Activated naive CD4-positive, alpha-beta T cell treated with anti-CD3 and anti-CD28 coated beads, Interleukin-2, amount 50 U/mL, for 24 hours (primary cell): ENCODE measurements at regions not wholly inside any gene's neighbourhood (a gene's known extent, or its start where the extent isn't known, plus 50 kb on each side); places are given as distances from the start of the nearest gene placed in this dataset.

Source experiments
- H3K27ac Mint-ChIP-seq: one replicate; pipeline ENCODE4 v1.8.0; 2021; ENCODE audit warnings: mild to moderate bottlenecking, mixed read lengths
- H3K27me3 Mint-ChIP-seq: one replicate; pipeline ENCODE4 v1.8.0; 2021; ENCODE audit warnings: mixed read lengths
- H3K36me3 Mint-ChIP-seq: one replicate; pipeline ENCODE4 v1.8.0; 2021; ENCODE audit warnings: mixed read lengths
- H3K4me1 Mint-ChIP-seq: one replicate; pipeline ENCODE4 v1.8.0; 2021; ENCODE audit warnings: mixed read lengths
- H3K4me3 Mint-ChIP-seq: one replicate; pipeline ENCODE4 v1.8.0; 2021; ENCODE audit warnings: mild to moderate bottlenecking, mixed read lengths
- H3K9me3 Mint-ChIP-seq: one replicate; pipeline ENCODE4 v1.8.0; 2021; ENCODE audit warnings: mixed read lengths

DNA sequence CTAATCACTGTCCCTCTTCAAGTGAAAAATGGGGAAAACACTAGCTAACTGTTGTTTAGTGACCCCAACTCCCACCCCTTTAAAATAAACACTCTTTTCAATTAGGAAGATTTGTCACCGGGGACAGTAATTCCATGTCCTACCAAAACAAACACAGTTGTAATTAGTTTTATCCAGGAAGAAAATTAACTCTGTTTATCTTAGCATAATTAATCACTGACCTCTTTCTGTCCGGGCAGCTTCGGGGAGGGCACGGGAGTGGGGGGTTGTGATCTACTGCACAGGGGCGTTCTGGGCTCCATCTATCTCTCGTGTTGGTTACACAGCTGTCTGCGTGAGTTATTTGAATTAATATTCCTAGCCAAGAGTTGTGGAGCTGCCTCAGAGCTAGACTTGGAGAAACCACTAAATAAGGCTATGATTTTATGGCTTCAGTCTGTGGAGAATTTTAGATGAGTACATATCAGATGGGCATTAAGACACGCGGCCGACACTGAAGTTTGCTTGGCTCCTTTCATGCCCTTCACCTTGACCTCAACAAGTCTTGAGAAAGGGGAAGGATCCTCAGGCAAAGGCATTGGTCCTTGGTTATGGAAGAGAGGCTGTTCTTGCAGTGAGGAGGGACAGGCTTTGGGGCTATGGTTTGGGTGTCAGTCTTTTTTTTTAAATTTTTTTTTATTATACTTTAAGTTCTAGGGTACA lies 102.0 kb upstream of the TRABD2B start:
- Mint-ChIP-seq H3K27me3 (peaks cover 29% of the 10 kb centered on the region), H3K36me3 (no peaks in the 10 kb centered on the region), H3K4me1 (peaks cover 1% of the 10 kb centered on the region), H3K27ac (no peak overlapping the region), H3K4me3 (no peak overlapping the region), H3K9me3 (no peaks in the 10 kb centered on the region)

DNA sequence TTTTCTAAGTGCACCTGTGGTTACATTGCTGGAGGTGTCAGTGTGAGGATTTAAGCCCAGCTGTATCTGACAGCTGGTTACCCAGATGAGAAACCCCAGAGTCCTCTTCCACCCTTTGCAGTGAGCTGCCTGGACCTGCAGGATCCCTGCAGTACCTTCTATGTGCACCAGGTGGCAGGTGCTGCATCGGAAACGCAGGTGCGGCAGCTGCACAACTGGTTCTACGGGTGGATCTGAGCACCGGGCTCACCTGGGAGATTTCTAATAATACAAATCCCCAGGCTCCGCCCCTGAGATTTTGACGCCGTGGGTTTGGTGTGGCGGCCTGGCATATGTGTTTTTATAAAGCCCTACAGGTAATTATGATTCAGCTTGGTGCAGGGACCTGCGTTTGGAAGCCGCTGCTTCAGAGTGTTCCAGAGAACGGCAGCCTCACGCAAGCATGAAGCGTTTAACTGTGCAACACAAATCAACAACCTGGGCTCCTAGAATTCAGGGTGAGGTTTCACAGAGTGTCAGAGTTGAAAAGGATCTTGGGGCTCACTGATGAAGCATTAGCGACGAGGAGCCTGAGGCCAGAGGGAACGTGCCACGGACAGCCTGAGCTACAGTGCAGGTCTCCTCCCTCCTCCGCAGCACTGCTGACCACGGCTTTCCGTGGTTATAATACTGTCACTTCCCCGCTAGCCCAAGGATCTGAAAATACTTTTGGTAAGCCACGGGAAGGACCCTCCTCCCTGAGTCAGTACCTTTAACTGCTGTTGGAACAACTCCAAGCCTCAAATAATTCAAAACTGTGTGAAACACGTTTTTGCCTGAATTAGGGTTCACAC lies 96.7 kb upstream of the TRABD2B start:
- no peaks in the 10 kb centered on the region for H3K9me3 Mint-ChIP-seq
- H3K36me3 Mint-ChIP-seq = no peaks in the 10 kb centered on the region
- peaks cover 40% of the 10 kb centered on the region for H3K27me3 Mint-ChIP-seq
- no peak overlapping the region for H3K27ac Mint-ChIP-seq
- peak overlapping the region; percentile 67 for H3K4me3 Mint-ChIP-seq
- peaks cover 9% of the 10 kb centered on the region for H3K4me1 Mint-ChIP-seq

DNA sequence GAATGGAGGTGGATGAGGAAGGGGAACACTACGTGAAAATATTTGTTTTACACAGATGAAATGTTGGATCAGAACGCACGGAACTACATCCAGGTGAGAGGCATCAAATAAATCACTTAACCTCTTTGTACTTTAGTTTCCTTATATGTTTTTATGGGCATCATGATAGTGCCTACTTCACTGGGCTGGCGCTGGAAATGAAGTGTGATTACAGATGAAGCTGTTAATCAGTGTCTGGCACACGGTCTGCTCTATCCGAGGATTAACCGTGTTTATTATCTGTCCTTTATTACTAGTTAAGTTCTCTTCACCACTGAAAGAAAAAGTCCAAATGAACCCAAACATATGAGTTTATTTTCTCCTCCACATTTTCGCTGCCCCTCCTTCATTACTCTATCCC lies 96.0 kb upstream of the TRABD2B start:
- Mint-ChIP-seq H3K27ac (no peak overlapping the region), H3K27me3 (peaks cover 37% of the 10 kb centered on the region), H3K36me3 (no peaks in the 10 kb centered on the region), H3K4me3 (no peak overlapping the region), H3K9me3 (no peaks in the 10 kb centered on the region), H3K4me1 (peaks cover 9% of the 10 kb centered on the region)

DNA sequence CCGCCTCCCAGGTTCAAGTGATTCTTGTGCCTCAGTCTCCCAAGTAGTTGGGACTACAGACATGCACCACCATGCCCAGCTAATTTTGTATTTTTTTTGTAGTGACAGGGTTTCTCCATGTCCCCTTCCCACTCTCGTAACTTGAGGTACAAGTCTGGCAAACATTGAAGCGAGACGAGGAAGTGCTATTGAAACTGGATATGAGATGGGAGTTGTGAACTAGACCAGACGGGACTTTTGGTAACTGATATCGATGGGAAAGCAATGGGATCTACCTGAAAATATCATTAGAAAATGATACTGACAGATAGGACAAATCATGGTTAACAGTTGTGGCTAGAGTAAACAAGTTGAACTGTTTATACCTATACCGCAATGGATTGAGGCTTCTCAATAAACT lies 95.2 kb upstream of the TRABD2B start:
- Mint-ChIP-seq H3K27me3 (peaks cover 35% of the 10 kb centered on the region), H3K9me3 (no peaks in the 10 kb centered on the region), H3K4me1 (peaks cover 9% of the 10 kb centered on the region), H3K36me3 (no peaks in the 10 kb centered on the region), H3K27ac (no peak overlapping the region), H3K4me3 (no peak overlapping the region)

DNA sequence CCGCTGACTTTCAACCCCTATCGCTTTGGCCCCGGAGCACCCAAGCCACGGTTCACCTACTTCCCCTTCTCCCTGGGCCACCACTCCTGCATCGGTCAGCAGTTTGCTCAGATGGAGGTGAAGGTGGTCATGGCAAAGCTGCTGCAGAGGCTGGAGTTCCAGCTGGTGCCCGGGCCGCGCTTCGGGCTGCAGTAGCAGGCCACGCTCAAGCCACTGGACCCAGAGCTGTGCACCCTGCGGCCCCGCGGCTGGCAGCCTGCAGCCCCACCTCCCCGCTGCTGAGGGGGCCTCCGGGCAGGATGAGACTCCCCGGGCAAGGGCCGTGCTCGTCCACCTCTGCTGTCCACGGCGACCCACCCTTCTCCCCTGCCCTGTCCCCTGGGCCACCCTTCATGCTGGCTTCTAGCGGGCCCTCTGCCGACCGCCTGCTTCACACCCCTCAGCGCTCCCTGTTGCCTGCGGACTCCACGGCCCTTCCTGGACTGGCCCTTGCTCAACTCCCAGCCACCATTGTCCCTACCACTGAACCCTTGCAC lies 92.2 kb upstream of the TRABD2B start:
- Mint-ChIP-seq H3K4me1 (peaks cover 9% of the 10 kb centered on the region), H3K27me3 (peaks cover 20% of the 10 kb centered on the region), H3K4me3 (no peak overlapping the region), H3K27ac (no peak overlapping the region), H3K36me3 (no peaks in the 10 kb centered on the region), H3K9me3 (no peaks in the 10 kb centered on the region)

DNA sequence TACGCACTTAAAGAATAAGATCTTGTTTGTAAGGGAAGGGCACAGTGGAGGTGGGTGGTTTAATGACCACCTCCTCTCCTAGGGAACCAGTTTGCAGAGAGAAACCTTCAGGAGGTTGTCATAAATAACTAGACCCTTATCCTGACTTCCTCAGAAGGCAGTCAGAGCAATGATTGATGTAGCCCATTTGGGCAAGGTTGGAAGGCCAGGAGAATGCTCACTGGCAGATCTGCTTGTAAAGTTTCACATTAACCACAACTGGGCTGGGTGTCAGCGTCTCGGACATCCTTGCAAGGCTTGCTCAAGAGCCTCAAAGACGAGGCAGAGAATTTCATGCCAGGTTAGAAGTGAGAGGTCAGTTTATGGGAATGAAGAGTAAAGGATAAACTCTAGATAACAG lies 87.6 kb upstream of the TRABD2B start:
- Mint-ChIP-seq H3K27ac (no peak overlapping the region), H3K36me3 (no peaks in the 10 kb centered on the region), H3K4me1 (no peaks in the 10 kb centered on the region), H3K9me3 (no peaks in the 10 kb centered on the region), H3K27me3 (peaks cover 4% of the 10 kb centered on the region), H3K4me3 (no peak overlapping the region)

DNA sequence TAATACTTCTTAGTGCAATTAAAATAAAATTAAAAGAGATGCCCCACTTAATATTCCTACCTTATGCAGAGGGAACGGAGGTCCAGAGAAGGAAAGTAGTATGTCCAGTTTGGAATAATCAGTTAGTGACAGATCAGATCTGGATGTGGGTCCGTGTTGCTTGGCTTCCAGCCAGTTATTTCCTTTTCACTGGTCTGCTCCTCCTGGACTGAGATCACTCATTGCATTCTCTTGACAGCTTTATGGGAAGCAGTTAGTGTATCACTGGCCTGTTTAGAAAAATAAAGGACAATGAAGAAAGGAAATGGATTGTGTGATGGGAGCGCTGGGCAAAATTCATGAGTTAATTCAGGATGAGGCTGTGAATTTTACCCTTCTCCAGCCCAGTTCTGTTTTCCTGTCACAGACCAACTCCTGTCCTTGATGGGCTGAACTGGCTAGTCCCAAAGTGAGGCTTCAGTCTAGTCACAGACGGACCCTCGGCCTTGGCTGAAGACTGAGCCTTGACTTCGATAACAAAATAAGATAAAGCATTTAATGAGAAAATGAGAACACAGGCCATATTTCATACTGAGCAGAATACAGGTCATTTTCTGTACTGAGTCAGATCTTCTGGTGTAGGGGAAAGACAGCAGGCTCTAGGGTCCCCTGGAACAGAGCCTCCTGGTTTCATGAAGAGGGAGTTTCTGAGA lies 85.2 kb upstream of the TRABD2B start:
- H3K27me3 Mint-ChIP-seq = peaks cover under 1% of the 10 kb centered on the region
- H3K27ac Mint-ChIP-seq = no peak overlapping the region
- H3K36me3 Mint-ChIP-seq = no peaks in the 10 kb centered on the region
- H3K4me1 Mint-ChIP-seq = no peaks in the 10 kb centered on the region
- H3K9me3 Mint-ChIP-seq = no peaks in the 10 kb centered on the region
- H3K4me3 Mint-ChIP-seq = no peak overlapping the region

DNA sequence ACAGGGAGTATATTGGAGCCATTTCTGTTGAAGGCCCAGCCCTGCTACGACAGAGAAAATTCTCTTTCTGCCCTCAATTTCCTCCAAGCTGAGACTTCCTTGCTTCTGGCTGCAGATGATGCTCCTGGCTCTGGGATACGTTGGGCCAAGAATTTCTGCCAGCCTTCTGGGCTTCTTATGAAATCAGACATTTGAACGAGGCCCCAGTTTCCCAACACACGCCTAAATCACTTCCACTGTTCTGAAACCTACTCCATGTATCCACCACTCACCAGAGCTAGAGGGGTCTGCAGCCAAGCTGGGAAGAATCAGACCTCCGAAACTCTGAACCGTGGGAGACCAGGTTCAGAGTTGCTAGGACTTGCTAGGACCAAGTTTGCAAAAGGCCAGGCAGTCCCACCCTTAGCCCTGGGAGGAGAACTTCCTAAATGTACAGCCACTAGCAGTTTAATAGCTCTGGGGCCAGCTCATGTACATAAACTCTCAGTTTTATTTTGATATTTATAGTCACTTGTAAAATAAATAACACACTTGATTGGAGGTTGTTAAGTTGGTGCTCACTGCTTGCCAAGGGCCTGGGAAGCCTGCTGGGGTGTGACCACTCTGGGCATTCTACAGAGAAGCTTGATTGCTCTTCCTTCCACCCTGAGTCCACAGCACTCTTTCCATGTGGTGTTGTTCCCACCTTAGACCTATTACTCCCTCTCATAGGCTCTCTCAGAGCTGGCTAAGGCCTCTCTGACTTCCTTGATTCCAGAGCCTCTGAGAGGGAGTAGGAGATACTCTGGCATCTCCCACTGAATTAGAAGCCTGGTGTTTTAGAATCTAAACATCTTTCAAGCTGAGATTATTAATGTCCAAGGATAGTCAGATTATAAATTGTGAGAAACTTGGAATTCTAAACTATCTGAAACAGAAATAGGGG lies 83.4 kb upstream of the TRABD2B start:
- H3K36me3 Mint-ChIP-seq = no peaks in the 10 kb centered on the region
- H3K9me3 Mint-ChIP-seq = no peaks in the 10 kb centered on the region
- H3K4me3 Mint-ChIP-seq = no peak overlapping the region
- H3K27me3 Mint-ChIP-seq = peaks cover 6% of the 10 kb centered on the region
- H3K4me1 Mint-ChIP-seq = no peaks in the 10 kb centered on the region
- no peak overlapping the region for H3K27ac Mint-ChIP-seq

DNA sequence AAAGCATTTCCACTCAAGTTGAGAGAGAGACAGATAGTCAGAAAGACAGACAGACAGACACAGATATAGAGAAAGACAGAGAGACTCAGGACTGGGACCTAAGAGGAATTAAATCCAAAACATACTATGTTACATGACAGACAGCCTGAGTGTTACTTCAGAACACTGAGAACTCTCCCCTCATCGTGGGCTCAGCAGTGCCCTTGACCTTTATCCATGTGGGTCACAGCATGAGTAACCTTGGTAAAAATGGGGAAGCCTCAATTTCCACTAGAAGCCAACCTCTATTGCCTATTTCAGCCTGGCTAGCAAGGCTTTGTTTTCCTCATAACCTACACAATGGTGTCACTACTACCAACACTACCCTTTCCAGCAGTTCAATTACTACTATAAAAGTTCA lies 81.9 kb upstream of the TRABD2B start:
- Mint-ChIP-seq H3K4me1 (no peaks in the 10 kb centered on the region), H3K36me3 (no peaks in the 10 kb centered on the region), H3K9me3 (no peaks in the 10 kb centered on the region), H3K4me3 (no peak overlapping the region), H3K27me3 (peaks cover 11% of the 10 kb centered on the region), H3K27ac (no peak overlapping the region)

DNA sequence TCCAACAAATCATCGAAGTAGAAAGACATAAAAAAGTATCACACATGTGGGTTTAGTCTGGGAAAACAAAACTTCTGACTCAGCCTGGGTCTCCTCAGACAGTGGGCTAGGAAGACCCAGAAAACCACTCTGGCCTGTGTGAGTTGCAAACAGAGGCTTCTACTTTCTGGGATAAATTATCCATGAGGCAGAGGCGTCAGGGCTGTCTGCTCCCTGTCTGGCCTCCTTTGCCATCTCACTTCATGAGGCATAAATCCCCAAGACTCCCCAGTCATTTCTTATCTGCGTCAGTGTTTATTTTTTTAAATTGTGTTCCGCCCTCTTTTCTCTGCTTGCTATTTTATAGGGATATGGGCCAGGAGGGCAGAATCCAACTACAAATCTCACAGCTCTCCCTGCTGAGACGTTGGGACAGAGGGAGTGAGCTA lies 80.6 kb upstream of the TRABD2B start:
- H3K4me3 Mint-ChIP-seq = no peak overlapping the region
- no peaks in the 10 kb centered on the region for H3K36me3 Mint-ChIP-seq

DNA sequence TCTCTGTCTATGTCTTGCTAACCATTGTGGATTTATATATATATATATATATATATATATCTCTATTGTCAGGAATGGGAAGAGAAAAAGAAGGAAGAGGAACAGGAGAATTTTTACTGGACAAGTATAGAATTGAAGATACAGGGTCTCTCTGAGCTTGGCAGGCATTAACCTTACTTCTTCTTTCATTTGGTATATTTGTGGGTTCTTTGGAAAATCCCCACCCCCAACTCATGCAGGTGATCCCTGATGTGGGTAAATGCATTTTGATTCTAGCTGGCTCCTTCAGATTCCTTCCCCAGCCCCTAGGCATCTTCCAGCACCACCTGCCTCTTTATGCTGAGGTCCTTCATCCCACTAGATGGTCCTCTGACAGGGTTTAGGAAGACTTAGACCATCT lies 78.8 kb upstream of the TRABD2B start:
- Mint-ChIP-seq H3K27me3 (peaks cover 16% of the 10 kb centered on the region), H3K9me3 (no peaks in the 10 kb centered on the region), H3K4me1 (no peaks in the 10 kb centered on the region), H3K36me3 (no peaks in the 10 kb centered on the region), H3K4me3 (no peak overlapping the region), H3K27ac (no peak overlapping the region)

More for the DNA sequence above, 80.6 kb upstream of the TRABD2B start:
- peaks cover 11% of the 10 kb centered on the region for H3K27me3 Mint-ChIP-seq
- H3K9me3 Mint-ChIP-seq = no peaks in the 10 kb centered on the region
- no peak overlapping the region for H3K27ac Mint-ChIP-seq
- no peaks in the 10 kb centered on the region for H3K4me1 Mint-ChIP-seq

DNA sequence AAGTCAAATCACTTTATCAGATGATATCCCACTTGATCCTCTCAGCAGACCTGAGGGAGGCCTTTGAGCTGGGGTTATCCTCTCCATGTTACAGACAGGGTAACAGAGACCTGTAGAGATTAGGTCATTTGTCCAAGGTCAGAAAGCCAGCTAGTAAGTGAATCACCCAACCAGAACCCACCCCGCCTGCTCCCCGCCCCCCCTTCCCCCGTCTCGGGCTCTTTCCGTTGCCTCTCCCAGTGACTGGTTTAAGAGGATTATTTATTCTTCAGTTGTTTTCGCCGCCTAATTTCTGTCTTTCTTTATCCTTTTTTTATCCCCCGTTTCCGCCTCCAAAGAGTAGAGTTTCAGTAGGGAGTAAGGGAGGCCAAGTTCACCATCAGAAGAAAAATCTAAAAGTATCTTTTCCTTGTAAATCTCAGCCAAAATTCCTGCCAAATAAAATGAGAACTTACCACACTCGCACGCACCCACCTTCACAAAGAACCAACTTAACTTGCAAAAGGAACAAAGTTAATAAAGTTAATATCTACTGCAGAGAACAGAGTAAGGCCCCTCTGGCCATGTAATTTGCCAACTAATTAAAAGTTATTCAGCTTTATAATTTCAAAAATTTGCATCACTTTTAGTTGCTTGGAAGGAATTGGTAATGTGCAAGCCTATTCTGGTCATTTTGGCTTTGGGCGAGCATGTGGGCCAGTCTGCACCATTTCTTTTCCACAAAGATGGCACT lies 76.8 kb upstream of the TRABD2B start:
- Mint-ChIP-seq H3K27ac (no peak overlapping the region), H3K36me3 (no peaks in the 10 kb centered on the region), H3K27me3 (peaks cover 16% of the 10 kb centered on the region), H3K9me3 (no peaks in the 10 kb centered on the region), H3K4me1 (no peaks in the 10 kb centered on the region), H3K4me3 (no peak overlapping the region)

DNA sequence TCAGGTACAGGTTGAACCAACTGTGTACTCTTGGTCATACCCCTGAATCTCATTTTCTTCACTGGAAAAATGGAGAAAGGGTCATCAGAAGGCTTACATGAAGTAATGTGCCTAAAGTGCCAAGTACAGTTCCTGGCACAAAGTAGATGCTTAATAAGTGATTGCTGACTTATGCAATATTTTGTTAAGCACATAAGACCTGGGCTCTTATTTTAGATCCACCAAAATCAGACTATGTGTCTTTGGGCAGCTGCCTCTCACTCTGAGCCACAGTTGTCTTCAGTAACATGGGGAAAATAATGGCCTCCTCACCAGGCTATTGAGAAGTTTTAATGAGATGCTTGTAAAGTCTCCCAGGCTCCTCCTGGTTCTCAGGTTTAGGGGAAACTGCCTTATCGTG lies 74.3 kb upstream of the TRABD2B start:
- H3K36me3 Mint-ChIP-seq = no peaks in the 10 kb centered on the region
- no peaks in the 10 kb centered on the region for H3K9me3 Mint-ChIP-seq
- H3K4me1 Mint-ChIP-seq = no peaks in the 10 kb centered on the region
- no peak overlapping the region for H3K27ac Mint-ChIP-seq
- H3K27me3 Mint-ChIP-seq = peaks cover 13% of the 10 kb centered on the region
- H3K4me3 Mint-ChIP-seq = no peak overlapping the region

DNA sequence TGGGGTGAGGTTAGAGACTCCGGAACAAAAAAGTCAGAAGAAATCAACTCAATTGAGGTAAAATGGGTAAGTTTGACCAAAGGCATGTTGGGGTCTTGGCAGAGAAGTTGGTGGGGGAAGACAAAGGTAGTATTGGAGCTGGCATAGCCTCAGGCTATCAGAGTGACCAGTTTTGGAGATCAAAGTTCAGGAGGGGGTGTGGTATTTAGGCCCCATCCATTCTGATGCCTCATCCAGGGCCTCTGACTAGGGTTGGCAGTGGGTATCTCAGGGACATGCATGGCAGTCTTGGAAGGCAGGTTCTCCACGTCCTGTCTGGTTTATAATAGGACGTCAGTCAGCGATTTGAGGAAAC lies 73.2 kb upstream of the TRABD2B start:
- Mint-ChIP-seq H3K27me3 (peaks cover 10% of the 10 kb centered on the region), H3K4me1 (no peaks in the 10 kb centered on the region), H3K4me3 (no peak overlapping the region), H3K27ac (no peak overlapping the region), H3K36me3 (no peaks in the 10 kb centered on the region), H3K9me3 (no peaks in the 10 kb centered on the region)
